H9 (cell line): ENCODE measurements at regions not wholly inside any gene's neighbourhood (a gene's known extent, or its start where the extent isn't known, plus 50 kb on each side); places are given as distances from the start of the nearest gene placed in this dataset.

Experiments
- DNase-seq: peaks from one replicate; pipeline ENCODE4 v3.0.0-alpha.2; 2017
- H2AFZ ChIP-seq: one replicate; pipeline ENCODE4 v1.6.1; 2013; ENCODE audit warnings: mild to moderate bottlenecking, low read length, control low read depth, moderate library complexity
- H2AK5ac ChIP-seq: 2 replicates; pipeline ENCODE4 v1.6.1; 2013; ENCODE audit warnings: low read length, control low read depth, mixed read lengths; ENCODE audit not compliant: insufficient read length
- H2BK120ac ChIP-seq: one replicate; pipeline ENCODE4 v1.6.1; 2013; ENCODE audit warnings: low read depth, mild to moderate bottlenecking, low read length, control low read depth, inconsistent platforms; ENCODE audit not compliant: poor library complexity, severe bottlenecking
- H2BK12ac ChIP-seq: 2 replicates; pipeline ENCODE4 v1.6.1; 2013; ENCODE audit warnings: low read length, control low read depth, mixed read lengths, low read depth; ENCODE audit not compliant: insufficient read length
- H2BK15ac ChIP-seq: 2 replicates; pipeline ENCODE4 v1.6.1; 2013; ENCODE audit warnings: low read depth, low read length, control low read depth
- H2BK20ac ChIP-seq: one replicate; pipeline ENCODE4 v1.6.1; 2013; ENCODE audit warnings: low read depth, mild to moderate bottlenecking, low read length, control low read depth, inconsistent platforms; ENCODE audit not compliant: poor library complexity, severe bottlenecking
- H2BK5ac ChIP-seq: 2 replicates; pipeline ENCODE4 v1.6.1; 2013; ENCODE audit warnings: low read length, control low read depth, mixed read lengths; ENCODE audit not compliant: insufficient read length
- H3K14ac ChIP-seq: 2 replicates; pipeline ENCODE4 v1.6.1; 2013; ENCODE audit warnings: low read length, control low read depth; ENCODE audit not compliant: insufficient read depth
- H3K18ac ChIP-seq: 2 replicates; pipeline ENCODE4 v1.6.1; 2013; ENCODE audit warnings: low read depth, mild to moderate bottlenecking, mixed read lengths, low read length, control low read depth; ENCODE audit not compliant: insufficient read length
- H3K23ac ChIP-seq: 2 replicates; pipeline ENCODE4 v1.6.1; 2013; ENCODE audit warnings: low read length, control low read depth, mixed read lengths, low read depth; ENCODE audit not compliant: insufficient read length
- H3K23me2 ChIP-seq: 2 replicates; pipeline ENCODE4 v1.6.1; 2013; ENCODE audit warnings: low read depth, mild to moderate bottlenecking, mixed read lengths, low read length, control low read depth; ENCODE audit not compliant: insufficient read length, poor library complexity, severe bottlenecking
- H3K27ac ChIP-seq: 2 replicates; pipeline ENCODE4 v1.5.1; 2013; ENCODE audit warnings: low read length, control low read depth, mixed read lengths, low read depth; ENCODE audit not compliant: insufficient read length
- H3K27me3 ChIP-seq: 2 replicates; pipeline ENCODE4 v1.6.1; 2013; ENCODE audit warnings: low read length, control low read depth, inconsistent platforms; ENCODE audit not compliant: insufficient read depth
- H3K4ac ChIP-seq: 2 replicates; pipeline ENCODE4 v1.6.1; 2013; ENCODE audit warnings: low read depth, mild to moderate bottlenecking, control low read depth, inconsistent platforms, low read length, moderate library complexity
- H3K4me1 ChIP-seq: 2 replicates; pipeline ENCODE4 v1.6.1; 2013; ENCODE audit warnings: low read length, control low read depth, inconsistent platforms; ENCODE audit not compliant: insufficient read depth
- H3K4me2 ChIP-seq: 2 replicates; pipeline ENCODE4 v1.6.1; 2013; ENCODE audit warnings: low read length, control low read depth, mixed read lengths; ENCODE audit not compliant: insufficient read length, insufficient read depth
- H3K56ac ChIP-seq: 2 replicates; pipeline ENCODE4 v1.6.1; 2013; ENCODE audit warnings: low read depth, mild to moderate bottlenecking, mixed read lengths, low read length, control low read depth; ENCODE audit not compliant: insufficient read length
- H3K79me1 ChIP-seq: 2 replicates; pipeline ENCODE4 v1.6.1; 2013; ENCODE audit warnings: low read depth, mild to moderate bottlenecking, moderate library complexity, low read length, control low read depth, inconsistent platforms; ENCODE audit not compliant: insufficient read depth, poor library complexity, severe bottlenecking
- H3K79me2 ChIP-seq: 2 replicates; pipeline ENCODE4 v1.6.1; 2013; ENCODE audit warnings: low read length, control low read depth, inconsistent platforms; ENCODE audit not compliant: insufficient read depth
- H3K9ac ChIP-seq: 2 replicates; pipeline ENCODE4 v1.6.1; 2013; ENCODE audit warnings: low read length, control low read depth, mixed read lengths; ENCODE audit not compliant: insufficient read length; ENCODE audit errors: extremely low read depth
- H3K9me3 ChIP-seq: one replicate; pipeline ENCODE4 v1.6.1; 2013; ENCODE audit warnings: low read depth, low read length, inconsistent platforms; ENCODE audit not compliant: control insufficient read depth
- H3T11ph ChIP-seq: one replicate; pipeline ENCODE4 v1.6.1; 2013; ENCODE audit warnings: mild to moderate bottlenecking, low read length, control low read depth, inconsistent platforms
- H4K20me1 ChIP-seq: one replicate; pipeline ENCODE4 v1.6.1; 2013; ENCODE audit not compliant: control insufficient read depth, insufficient read length, insufficient read depth
- H4K5ac ChIP-seq: 2 replicates; pipeline ENCODE4 v1.6.1; 2013; ENCODE audit warnings: low read depth, mild to moderate bottlenecking, mixed read lengths, low read length, control low read depth; ENCODE audit not compliant: insufficient read length
- H4K8ac ChIP-seq: replicated peaks from 2 replicates; pipeline ENCODE4 v1.6.1; 2013; ENCODE audit warnings: low read length, control low read depth, mixed read lengths, low read depth; ENCODE audit not compliant: insufficient read length
- H4K91ac ChIP-seq: 2 replicates; pipeline ENCODE4 v1.6.1; 2013; ENCODE audit warnings: low read depth, mild to moderate bottlenecking, moderate library complexity, mixed read lengths, low read length, control low read depth; ENCODE audit not compliant: insufficient read length
- H3K27ac Mint-ChIP-seq, 3 experiments: 2 replicates in 2 of 3; 3 replicates in 1 of 3; pipeline ENCODE4 v1.8.0; 2020 to 2021; ENCODE audit warnings: mixed read lengths in 3 of 3, mild to moderate bottlenecking in 1 of 3, moderate library complexity in 1 of 3
- H3K27me3 Mint-ChIP-seq: 2 replicates; pipeline ENCODE4 v1.8.0; 2021; ENCODE audit warnings: low read depth, mild to moderate bottlenecking, moderate library complexity, mixed read lengths
- H3K36me3 Mint-ChIP-seq, 3 experiments: 2 replicates in 2 of 3; 3 replicates in 1 of 3; pipeline ENCODE4 v1.8.0; 2020 to 2021; ENCODE audit warnings: low read depth in 3 of 3, mixed read lengths in 3 of 3; ENCODE audit not compliant: insufficient read depth in 1 of 3
- H3K4me1 Mint-ChIP-seq, 2 experiments: 2 replicates each; pipeline ENCODE4 v1.8.0; 2020; ENCODE audit warnings: mixed read lengths in 2 of 2
- H3K4me3 Mint-ChIP-seq, 2 experiments: 2 replicates in 1 of 2; 3 replicates in 1 of 2; pipeline ENCODE4 v1.8.0; 2020 to 2021; ENCODE audit warnings: mild to moderate bottlenecking in 2 of 2, mixed read lengths in 2 of 2, moderate library complexity in 1 of 2
- H3K9me3 Mint-ChIP-seq, 2 experiments: 2 replicates in 1 of 2; 3 replicates in 1 of 2; pipeline ENCODE4 v1.8.0; 2020; ENCODE audit warnings: mild to moderate bottlenecking in 2 of 2, mixed read lengths in 2 of 2, moderate library complexity in 1 of 2
- WGBS: extraction: QIAGEN DNeasy Blood & Tissue Kit; methylation state at CpG from one replicate; pipeline ENCODE4 v1.1.7; 2013; ENCODE audit warnings: missing lambda C conversion rate, low lambda C conversion rate, mixed read lengths; ENCODE audit not compliant: insufficient read length; ENCODE audit errors: extremely low coverage; 5-methylcytosine and 5-hydroxymethylcytosine counted together
- TF ChIP-seq, protein P1 (sequence below): fragments of 200-600 bp; sonication (generic); conservative IDR thresholded peaks from 3 replicates; pipeline ENCODE4 v1.8.0; 2021; ENCODE audit warnings: antibody characterized with exemption, mild to moderate bottlenecking

DNA sequence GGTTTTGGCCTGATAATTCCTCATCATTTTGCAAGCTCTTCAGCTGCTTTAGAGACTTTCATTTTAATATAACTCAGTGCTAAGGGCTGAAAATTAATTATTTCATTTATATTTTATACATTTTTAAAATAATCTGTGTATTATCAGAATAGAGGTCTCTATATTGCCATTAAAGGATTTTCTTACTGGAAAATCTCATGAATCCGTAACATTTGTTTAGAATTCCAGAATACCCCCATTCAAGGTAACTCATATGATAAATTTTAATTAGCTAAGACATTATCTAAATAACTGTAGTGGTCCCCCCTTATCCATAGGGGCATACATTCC is 51.6 kb downstream of the BMAL2 start:
- Histone ChIP-seq H2BK12ac (no peak overlapping the region), H4K20me1 (no peaks in the 10 kb centered on the region), H3K9me3 (no peaks in the 10 kb centered on the region), H2BK20ac (no peak overlapping the region), H3K4me2 (no peak overlapping the region), H4K91ac (no peak overlapping the region), H2AK5ac (no peak overlapping the region), H2BK5ac (no peak overlapping the region), H3K4ac (no peak overlapping the region), H3K18ac (no peak overlapping the region), H3K14ac (no peak overlapping the region), H3K79me2 (no peaks in the 10 kb centered on the region), H3K56ac (no peak overlapping the region), H4K5ac (no peak overlapping the region), H2BK120ac (no peak overlapping the region), H2AFZ (no peak overlapping the region), H3K79me1 (no peaks in the 10 kb centered on the region), H3T11ph (no peak overlapping the region), H3K4me1 (no peaks in the 10 kb centered on the region), H3K9ac (no peak overlapping the region), H4K8ac (no peak overlapping the region), H2BK15ac (no peak overlapping the region), H3K23ac (no peak overlapping the region), H3K27me3 (no peaks in the 10 kb centered on the region), H3K27ac (no peak overlapping the region), H3K23me2 (no peaks in the 10 kb centered on the region)
- TF ChIP-seq, protein P1, sequence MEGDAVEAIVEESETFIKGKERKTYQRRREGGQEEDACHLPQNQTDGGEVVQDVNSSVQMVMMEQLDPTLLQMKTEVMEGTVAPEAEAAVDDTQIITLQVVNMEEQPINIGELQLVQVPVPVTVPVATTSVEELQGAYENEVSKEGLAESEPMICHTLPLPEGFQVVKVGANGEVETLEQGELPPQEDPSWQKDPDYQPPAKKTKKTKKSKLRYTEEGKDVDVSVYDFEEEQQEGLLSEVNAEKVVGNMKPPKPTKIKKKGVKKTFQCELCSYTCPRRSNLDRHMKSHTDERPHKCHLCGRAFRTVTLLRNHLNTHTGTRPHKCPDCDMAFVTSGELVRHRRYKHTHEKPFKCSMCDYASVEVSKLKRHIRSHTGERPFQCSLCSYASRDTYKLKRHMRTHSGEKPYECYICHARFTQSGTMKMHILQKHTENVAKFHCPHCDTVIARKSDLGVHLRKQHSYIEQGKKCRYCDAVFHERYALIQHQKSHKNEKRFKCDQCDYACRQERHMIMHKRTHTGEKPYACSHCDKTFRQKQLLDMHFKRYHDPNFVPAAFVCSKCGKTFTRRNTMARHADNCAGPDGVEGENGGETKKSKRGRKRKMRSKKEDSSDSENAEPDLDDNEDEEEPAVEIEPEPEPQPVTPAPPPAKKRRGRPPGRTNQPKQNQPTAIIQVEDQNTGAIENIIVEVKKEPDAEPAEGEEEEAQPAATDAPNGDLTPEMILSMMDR, result no peak; the same call in 2 of the 3 replicates
- no peak overlapping the region for H3K27ac Mint-ChIP-seq
- peaks cover 0 to 19% (median 0%) of the 10 kb centered on the region in 3 experiments; a peak in 3 of 7 replicates for H3K36me3 Mint-ChIP-seq
- no peaks in the 10 kb centered on the region for H3K9me3 Mint-ChIP-seq
- H3K27me3 Mint-ChIP-seq, result no peaks in the 10 kb centered on the region; the same call in 1 of the 2 replicates
- H3K4me1 Mint-ChIP-seq, result no peaks in the 10 kb centered on the region
- no peak for DNase-seq
- WGBS, result no CpG with 5 or more reads among the region's 1 CpG
- H3K4me3 Mint-ChIP-seq, result no peak overlapping the region
